ENCODE measurements at regions not wholly inside any gene's neighbourhood (a gene's known extent, or its start where the extent isn't known, plus 50 kb on each side); places are given as distances from the start of the nearest gene placed in this dataset.

DNA sequence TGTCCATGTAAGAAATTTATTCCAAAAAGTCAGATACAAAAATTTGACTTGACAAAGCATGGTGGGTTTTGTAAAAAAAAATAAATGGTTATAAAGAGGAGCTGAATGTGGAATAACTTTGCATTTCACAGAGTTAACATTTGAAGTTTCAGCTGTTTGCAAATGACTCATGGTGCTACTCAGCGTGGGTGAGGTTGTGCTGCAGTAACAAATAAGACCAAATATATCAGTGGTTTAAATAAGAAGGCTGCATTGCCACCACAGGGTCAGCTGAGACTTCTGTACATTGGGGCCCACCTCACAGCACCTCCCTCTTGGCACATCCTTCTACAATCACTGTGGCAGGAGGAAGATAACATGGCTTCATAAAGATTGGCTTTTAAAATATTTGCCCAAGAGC, 272.5 kb upstream of the SULF2 start:
- TF ChIP-seq, protein P1, sequence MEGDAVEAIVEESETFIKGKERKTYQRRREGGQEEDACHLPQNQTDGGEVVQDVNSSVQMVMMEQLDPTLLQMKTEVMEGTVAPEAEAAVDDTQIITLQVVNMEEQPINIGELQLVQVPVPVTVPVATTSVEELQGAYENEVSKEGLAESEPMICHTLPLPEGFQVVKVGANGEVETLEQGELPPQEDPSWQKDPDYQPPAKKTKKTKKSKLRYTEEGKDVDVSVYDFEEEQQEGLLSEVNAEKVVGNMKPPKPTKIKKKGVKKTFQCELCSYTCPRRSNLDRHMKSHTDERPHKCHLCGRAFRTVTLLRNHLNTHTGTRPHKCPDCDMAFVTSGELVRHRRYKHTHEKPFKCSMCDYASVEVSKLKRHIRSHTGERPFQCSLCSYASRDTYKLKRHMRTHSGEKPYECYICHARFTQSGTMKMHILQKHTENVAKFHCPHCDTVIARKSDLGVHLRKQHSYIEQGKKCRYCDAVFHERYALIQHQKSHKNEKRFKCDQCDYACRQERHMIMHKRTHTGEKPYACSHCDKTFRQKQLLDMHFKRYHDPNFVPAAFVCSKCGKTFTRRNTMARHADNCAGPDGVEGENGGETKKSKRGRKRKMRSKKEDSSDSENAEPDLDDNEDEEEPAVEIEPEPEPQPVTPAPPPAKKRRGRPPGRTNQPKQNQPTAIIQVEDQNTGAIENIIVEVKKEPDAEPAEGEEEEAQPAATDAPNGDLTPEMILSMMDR (IDR thresholded peaks at IDR 0.05; ENCODE audit: low read depth, low read length) = no peak
- TF ChIP-seq EZH2phosphoT487 (IDR thresholded peaks at IDR 0.05; ENCODE audit: low read depth) = no peak
